Neural progenitor cell (in vitro differentiated cells): ENCODE measurements at regions not wholly inside any gene's neighbourhood (a gene's known extent, or its start where the extent isn't known, plus 50 kb on each side); places are given as distances from the start of the nearest gene placed in this dataset.

Experiments
- DNase-seq: peaks from one replicate; pipeline ENCODE4 v3.0.0-alpha.2; 2016; ENCODE audit warnings: low spot score
- H2AFZ ChIP-seq: fragments of 200-600 bp; sonication (generic); replicated peaks from 2 replicates; pipeline ENCODE4 v1.6.1; 2016; ENCODE audit warnings: antibody characterized with exemption
- H3F3A ChIP-seq: fragments of 200-600 bp; sonication (generic); 2 replicates; pipeline ENCODE4 v1.6.1; 2016; ENCODE audit warnings: antibody characterized with exemption, low read depth
- H3K27ac ChIP-seq: fragments of 200-600 bp; sonication (generic); 2 replicates; pipeline ENCODE4 v1.5.1; 2016; ENCODE audit warnings: mild to moderate bottlenecking
- H3K27me3 ChIP-seq: fragments of 200-600 bp; sonication (generic); 2 replicates; pipeline ENCODE4 v1.6.1; 2016; ENCODE audit warnings: mild to moderate bottlenecking, moderate library complexity
- H3K36me3 ChIP-seq: fragments of 200-600 bp; sonication (generic); 2 replicates; pipeline ENCODE4 v1.5.1; 2016
- H3K4me1 ChIP-seq: fragments of 200-600 bp; sonication (generic); 2 replicates; pipeline ENCODE4 v1.6.1; 2016; ENCODE audit warnings: mixed run types
- H3K4me2 ChIP-seq: fragments of 200-600 bp; sonication (generic); 2 replicates; pipeline ENCODE4 v1.6.1; 2016
- H3K4me3 ChIP-seq: fragments of 200-600 bp; sonication (generic); 2 replicates; pipeline ENCODE4 v1.5.1; 2016
- H3K79me2 ChIP-seq: fragments of 200-600 bp; sonication (generic); 2 replicates; pipeline ENCODE4 v1.6.1; 2016; ENCODE audit warnings: low read depth
- H3K9ac ChIP-seq: fragments of 200-600 bp; sonication (generic); 2 replicates; pipeline ENCODE4 v1.6.1; 2016
- H3K9me3 ChIP-seq: fragments of 200-600 bp; sonication (generic); 2 replicates; pipeline ENCODE4 v1.5.1; 2016; ENCODE audit warnings: low read depth
- H4K20me1 ChIP-seq: fragments of 200-600 bp; sonication (generic); 2 replicates; pipeline ENCODE4 v1.6.1; 2016; ENCODE audit warnings: low read depth
- H3K27ac Mint-ChIP-seq: 3 replicates; pipeline ENCODE4 v1.8.0; 2021; ENCODE audit warnings: mixed read lengths
- H3K27me3 Mint-ChIP-seq: 2 replicates; pipeline ENCODE4 v1.8.0; 2022; ENCODE audit warnings: low read depth, mild to moderate bottlenecking, inconsistent platforms, moderate library complexity, mixed read lengths; ENCODE audit not compliant: insufficient read depth
- H3K36me3 Mint-ChIP-seq: 3 replicates; pipeline ENCODE4 v1.8.0; 2021; ENCODE audit warnings: mixed read lengths
- H3K4me1 Mint-ChIP-seq: 3 replicates; pipeline ENCODE4 v1.8.0; 2021; ENCODE audit warnings: mixed read lengths
- H3K4me3 Mint-ChIP-seq: 3 replicates; pipeline ENCODE4 v1.8.0; 2021; ENCODE audit warnings: mild to moderate bottlenecking, moderate library complexity, mixed read lengths
- H3K9me3 Mint-ChIP-seq: 3 replicates; pipeline ENCODE4 v1.8.0; 2020; ENCODE audit warnings: mixed read lengths
- EZH2 ChIP-seq: fragments of 200-600 bp; sonication (generic); IDR thresholded peaks from 2 replicates; pipeline ENCODE4 v1.6.1; 2017; ENCODE audit warnings: antibody characterized with exemption, mild to moderate bottlenecking, moderate library complexity
- EZH2phosphoT487 ChIP-seq: fragments of 200-600 bp; sonication (generic); IDR thresholded peaks from 2 replicates; pipeline ENCODE4 v1.6.1; 2017; ENCODE audit warnings: antibody characterized with exemption
- TF ChIP-seq, protein P1 (sequence below): fragments of 200-600 bp; sonication (generic); IDR thresholded peaks from 2 replicates; pipeline ENCODE4 v1.5.1; 2017; ENCODE audit warnings: antibody characterized with exemption, mild to moderate bottlenecking

DNA sequence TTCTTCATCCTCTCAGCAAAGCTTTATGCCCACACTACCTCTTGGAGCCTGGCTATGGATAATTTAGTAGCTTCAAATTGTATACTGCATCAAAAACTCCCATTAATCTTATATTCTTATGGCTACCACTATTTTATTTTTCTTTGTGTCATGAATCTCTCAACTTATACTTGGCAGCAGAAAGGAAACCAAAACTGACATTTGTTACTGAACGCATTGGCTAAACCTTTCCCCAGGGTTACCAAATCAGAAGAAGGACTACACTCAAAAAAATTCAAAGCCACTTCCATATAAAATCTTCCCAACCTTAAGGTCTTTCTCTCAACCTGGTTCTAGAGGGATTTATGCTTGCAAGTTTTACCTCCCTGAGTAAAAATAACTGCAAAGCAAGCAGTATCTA is 97.0 kb upstream of the REG3G start:
- Histone ChIP-seq H3K27me3 (no peaks in the 10 kb centered on the region), H3F3A (no peaks in the 10 kb centered on the region), H3K79me2 (no peaks in the 10 kb centered on the region), H3K4me3 (no peak overlapping the region), H3K4me2 (no peak overlapping the region), H2AFZ (peak overlapping the region; percentile 26), H3K9ac (no peak overlapping the region), H4K20me1 (no peaks in the 10 kb centered on the region), H3K27ac (no peak overlapping the region), H3K4me1 (no peaks in the 10 kb centered on the region), H3K9me3 (no peaks in the 10 kb centered on the region), H3K36me3 (no peaks in the 10 kb centered on the region)
- Mint-ChIP-seq H3K27me3 (peaks cover 3% of the 10 kb centered on the region), H3K4me1 (no peaks in the 10 kb centered on the region), H3K4me3 (no peak overlapping the region), H3K9me3 (no peaks in the 10 kb centered on the region), H3K27ac (no peak overlapping the region), H3K36me3 (no peaks in the 10 kb centered on the region)
- TF ChIP-seq EZH2phosphoT487 (no peak), EZH2 (no peak)
- TF ChIP-seq, protein P1, sequence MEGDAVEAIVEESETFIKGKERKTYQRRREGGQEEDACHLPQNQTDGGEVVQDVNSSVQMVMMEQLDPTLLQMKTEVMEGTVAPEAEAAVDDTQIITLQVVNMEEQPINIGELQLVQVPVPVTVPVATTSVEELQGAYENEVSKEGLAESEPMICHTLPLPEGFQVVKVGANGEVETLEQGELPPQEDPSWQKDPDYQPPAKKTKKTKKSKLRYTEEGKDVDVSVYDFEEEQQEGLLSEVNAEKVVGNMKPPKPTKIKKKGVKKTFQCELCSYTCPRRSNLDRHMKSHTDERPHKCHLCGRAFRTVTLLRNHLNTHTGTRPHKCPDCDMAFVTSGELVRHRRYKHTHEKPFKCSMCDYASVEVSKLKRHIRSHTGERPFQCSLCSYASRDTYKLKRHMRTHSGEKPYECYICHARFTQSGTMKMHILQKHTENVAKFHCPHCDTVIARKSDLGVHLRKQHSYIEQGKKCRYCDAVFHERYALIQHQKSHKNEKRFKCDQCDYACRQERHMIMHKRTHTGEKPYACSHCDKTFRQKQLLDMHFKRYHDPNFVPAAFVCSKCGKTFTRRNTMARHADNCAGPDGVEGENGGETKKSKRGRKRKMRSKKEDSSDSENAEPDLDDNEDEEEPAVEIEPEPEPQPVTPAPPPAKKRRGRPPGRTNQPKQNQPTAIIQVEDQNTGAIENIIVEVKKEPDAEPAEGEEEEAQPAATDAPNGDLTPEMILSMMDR, result no peak
- no peak for DNase-seq

DNA sequence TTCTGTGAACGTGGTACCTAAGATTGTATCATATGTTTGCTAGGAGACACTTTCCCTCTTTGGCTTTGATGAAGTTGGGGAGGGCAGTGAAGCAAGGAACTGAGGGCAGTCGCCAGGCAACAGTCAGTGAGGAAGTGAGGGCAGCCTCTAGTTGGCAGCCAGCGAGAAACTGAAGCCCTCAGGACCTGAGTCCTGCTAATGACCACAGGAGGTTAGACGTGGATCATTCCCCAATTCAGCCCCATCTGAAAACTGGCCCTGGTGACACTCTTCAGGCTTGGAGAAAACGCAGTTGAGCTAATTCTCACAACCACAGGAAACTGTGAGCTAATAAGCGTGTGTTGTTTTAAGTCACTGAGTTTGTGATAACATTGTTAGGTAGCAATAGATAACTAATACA is 84.5 kb upstream of the REG3G start:
- DNase-seq, result peak; percentile 4
- no peak overlapping the region for H3K4me2 ChIP-seq
- H3K36me3 Mint-ChIP-seq, result no peaks in the 10 kb centered on the region
- H3K9me3 ChIP-seq, result no peaks in the 10 kb centered on the region
- H3K27me3 ChIP-seq, result no peaks in the 10 kb centered on the region
- no peaks in the 10 kb centered on the region for H4K20me1 ChIP-seq
- no peak overlapping the region for H3K4me3 Mint-ChIP-seq
- no peaks in the 10 kb centered on the region for H3K4me1 ChIP-seq
- no peaks in the 10 kb centered on the region for H3K79me2 ChIP-seq
- H3K27ac Mint-ChIP-seq, result peak overlapping the region; percentile 50
- H3K4me1 Mint-ChIP-seq, result peaks cover 8% of the 10 kb centered on the region
- TF ChIP-seq EZH2phosphoT487, result no peak
- TF ChIP-seq, protein P1, result no peak
- no peak for TF ChIP-seq EZH2
- no peaks in the 10 kb centered on the region for H3F3A ChIP-seq
- H3K27ac ChIP-seq, result no peak overlapping the region
- no peaks in the 10 kb centered on the region for H3K36me3 ChIP-seq
- H3K4me3 ChIP-seq, result no peak overlapping the region
- H3K9me3 Mint-ChIP-seq, result peaks cover 2% of the 10 kb centered on the region
- H3K27me3 Mint-ChIP-seq, result peaks cover 2% of the 10 kb centered on the region
- H3K9ac ChIP-seq, result no peak overlapping the region
- peak overlapping the region; percentile 69 for H2AFZ ChIP-seq

DNA sequence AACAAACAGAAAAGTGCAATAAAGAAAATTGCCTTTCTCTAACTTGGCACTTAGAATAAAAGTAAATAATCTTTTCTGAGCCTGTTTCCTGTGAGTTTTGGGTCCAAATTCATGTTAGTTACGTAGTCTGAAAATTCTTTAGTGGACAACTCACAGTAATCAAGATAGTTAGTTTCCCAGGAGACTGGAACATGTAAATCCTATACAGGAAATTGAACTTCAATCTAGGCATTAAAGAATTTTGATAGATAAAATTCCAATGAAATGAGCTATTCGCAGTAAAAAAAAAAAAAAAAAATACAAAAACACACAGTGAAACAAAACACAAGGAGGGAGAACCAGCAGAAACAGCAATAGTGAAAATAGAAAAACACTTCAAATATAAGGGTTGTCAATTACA is 83.8 kb upstream of the REG3G start:
- Histone ChIP-seq H3K36me3 (no peaks in the 10 kb centered on the region), H3K9me3 (no peaks in the 10 kb centered on the region), H3K4me2 (no peak overlapping the region), H3K4me3 (no peak overlapping the region), H3F3A (no peaks in the 10 kb centered on the region), H3K4me1 (no peaks in the 10 kb centered on the region), H2AFZ (no peak overlapping the region), H4K20me1 (no peaks in the 10 kb centered on the region), H3K27ac (no peak overlapping the region), H3K27me3 (no peaks in the 10 kb centered on the region), H3K9ac (no peak overlapping the region), H3K79me2 (no peaks in the 10 kb centered on the region)
- no peak for DNase-seq
- peaks cover 8% of the 10 kb centered on the region for H3K4me1 Mint-ChIP-seq
- H3K27me3 Mint-ChIP-seq, result peaks cover 2% of the 10 kb centered on the region
- H3K4me3 Mint-ChIP-seq, result no peak overlapping the region
- TF ChIP-seq, protein P1, result no peak
- TF ChIP-seq EZH2phosphoT487 (no peak), EZH2 (no peak)
- peaks cover 2% of the 10 kb centered on the region for H3K9me3 Mint-ChIP-seq
- H3K36me3 Mint-ChIP-seq, result no peaks in the 10 kb centered on the region
- H3K27ac Mint-ChIP-seq, result no peak overlapping the region

DNA sequence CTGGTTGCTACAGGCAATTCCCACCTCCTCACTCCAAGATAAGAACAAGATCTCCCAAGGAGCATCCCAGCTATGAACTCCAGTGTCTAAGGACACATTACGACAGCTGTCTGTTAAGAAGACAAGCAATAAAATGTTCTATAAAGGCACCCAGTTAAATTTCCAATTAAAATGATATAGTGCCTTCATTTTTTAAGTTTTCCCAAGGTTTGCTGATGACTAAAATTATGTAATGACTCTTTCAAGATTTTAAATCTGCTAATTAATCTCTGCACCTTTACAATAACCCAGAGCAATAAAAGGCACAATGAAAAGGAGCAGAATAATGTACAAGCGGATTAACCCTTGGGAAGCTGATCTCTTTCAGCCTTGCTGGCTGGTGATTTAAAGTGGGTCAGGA is 61.6 kb upstream of the REG3G start:
- H3K4me3 ChIP-seq, result no peak overlapping the region
- Mint-ChIP-seq H3K36me3 (no peaks in the 10 kb centered on the region), H3K27me3 (peaks cover 4% of the 10 kb centered on the region), H3K4me3 (no peak overlapping the region), H3K9me3 (no peaks in the 10 kb centered on the region), H3K4me1 (no peaks in the 10 kb centered on the region), H3K27ac (no peak overlapping the region)
- no peaks in the 10 kb centered on the region for H3K27me3 ChIP-seq
- no peaks in the 10 kb centered on the region for H3K4me1 ChIP-seq
- H4K20me1 ChIP-seq, result no peaks in the 10 kb centered on the region
- H3K27ac ChIP-seq, result no peak overlapping the region
- no peaks in the 10 kb centered on the region for H3F3A ChIP-seq
- no peak for TF ChIP-seq EZH2
- TF ChIP-seq, protein P1, result no peak
- TF ChIP-seq EZH2phosphoT487, result no peak
- no peaks in the 10 kb centered on the region for H3K9me3 ChIP-seq
- H2AFZ ChIP-seq, result no peak overlapping the region
- no peak overlapping the region for H3K4me2 ChIP-seq
- H3K9ac ChIP-seq, result no peak overlapping the region
- H3K36me3 ChIP-seq, result no peaks in the 10 kb centered on the region
- H3K79me2 ChIP-seq, result no peaks in the 10 kb centered on the region
- no peak for DNase-seq
